ENCODE measurements at regions not wholly inside any gene's neighbourhood (a gene's known extent, or its start where the extent isn't known, plus 50 kb on each side); places are given as distances from the start of the nearest gene placed in this dataset.
"Not testable (repeated sequence)": the region's sequence is repeated elsewhere in the genome, so short reads cannot be mapped to it uniquely, and the experiment has no call there.

DNA sequence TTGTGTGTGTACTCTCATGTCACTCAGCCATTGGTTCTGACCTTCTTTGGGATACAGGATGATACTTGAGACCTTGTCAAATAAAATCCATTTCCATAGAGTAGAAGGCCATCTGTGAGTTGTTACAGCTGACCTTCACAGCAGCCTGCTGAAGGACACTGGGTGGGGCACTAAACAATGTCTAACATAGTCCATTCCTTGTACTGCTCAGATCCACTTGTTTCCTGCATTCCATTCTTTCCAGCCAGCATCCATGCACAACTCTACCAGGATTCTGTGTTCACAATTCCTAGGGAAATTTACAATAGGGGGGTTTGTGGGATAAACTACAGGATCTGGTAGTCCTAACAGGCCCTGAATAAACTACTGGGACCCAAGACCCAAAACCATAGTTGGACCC is 286.4 kb downstream of the RASEF start:
- intact Hi-C loops (cut with micrococcal nuclease), result no loop called here

DNA sequence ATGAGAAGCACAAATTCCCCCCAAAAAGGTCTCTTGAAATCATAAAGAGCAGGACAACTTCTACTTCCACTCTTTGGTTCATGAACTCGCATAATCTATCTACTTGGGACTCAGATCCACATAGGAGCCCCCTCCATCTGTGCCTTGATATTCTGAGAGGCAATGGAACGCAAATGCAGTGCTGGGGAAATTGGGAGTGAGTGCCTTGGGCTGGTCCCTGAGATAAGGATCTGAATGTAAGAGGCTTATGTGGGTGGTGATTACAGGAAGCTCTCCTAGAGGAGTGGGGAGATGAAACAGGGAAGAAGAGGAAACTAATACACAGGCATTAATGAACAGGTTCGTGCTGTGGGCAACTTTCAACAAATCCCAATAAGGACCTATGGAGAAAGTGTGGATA is 285.6 kb downstream of the RASEF start:
- intact Hi-C loops (cut with micrococcal nuclease), result no loop called here

DNA sequence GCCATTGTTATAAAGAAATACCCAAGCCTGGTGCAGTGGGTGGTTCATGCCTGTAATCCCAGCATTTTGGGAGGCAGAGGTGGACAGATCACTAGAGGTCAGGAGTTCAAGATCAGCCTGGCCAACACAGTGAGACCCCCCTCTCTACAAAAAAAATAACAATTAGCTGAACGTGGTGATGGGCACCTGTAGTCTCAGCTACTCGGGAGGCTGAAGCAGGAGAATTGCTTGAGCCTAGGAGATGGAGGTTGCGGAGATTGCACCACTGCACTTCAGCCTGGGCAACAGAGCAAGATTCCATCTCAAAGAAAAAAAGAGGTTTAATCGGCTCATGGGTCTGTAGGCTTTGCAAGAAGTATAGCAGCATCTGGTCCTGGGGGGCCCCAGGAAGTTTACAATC is 284.0 kb downstream of the RASEF start:
- intact Hi-C loops (cut with micrococcal nuclease), result not testable (repeated sequence)

DNA sequence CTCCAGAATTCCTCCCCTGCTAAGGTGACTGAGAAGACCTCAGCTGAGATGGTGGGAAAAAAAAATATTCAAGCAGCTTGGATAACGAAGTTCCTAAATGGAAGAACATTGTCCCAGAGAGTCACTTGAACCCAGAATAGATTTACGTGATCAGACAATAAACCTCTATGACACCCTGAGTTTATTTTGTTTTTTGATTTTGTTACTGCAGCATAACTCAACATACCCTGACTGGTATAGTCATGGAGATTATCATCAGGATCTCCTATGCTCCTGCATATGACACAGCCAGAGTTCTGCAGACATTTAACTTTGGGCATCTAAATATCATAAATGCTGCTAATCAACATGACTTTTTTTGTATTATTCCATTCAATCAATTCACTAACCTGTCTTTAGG is 282.9 kb downstream of the RASEF start:
- intact Hi-C loops (cut with micrococcal nuclease), result no loop called here

DNA sequence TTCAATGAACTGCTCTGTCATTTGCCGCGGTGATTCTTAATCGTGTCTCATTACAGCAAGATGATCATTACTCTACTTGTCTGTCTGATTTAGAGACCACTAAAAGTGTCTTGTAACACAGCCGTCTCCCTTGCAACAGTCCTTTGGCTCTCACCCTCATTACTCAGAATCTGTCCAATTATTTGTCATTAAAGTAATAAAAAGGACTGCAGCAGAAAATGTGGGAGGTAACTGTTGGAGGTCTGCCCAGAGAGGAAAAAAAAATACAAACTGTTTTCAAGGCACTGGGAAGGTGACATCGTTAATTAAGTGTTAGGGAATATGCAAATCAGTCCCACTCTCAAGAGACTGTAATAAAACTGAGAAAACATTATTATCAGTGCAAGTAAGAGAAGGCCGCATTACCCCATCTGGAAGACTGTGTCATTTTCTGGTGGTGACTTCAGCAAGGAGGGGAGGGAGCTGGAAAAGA is 281.0 kb downstream of the RASEF start:
- intact Hi-C loops (cut with micrococcal nuclease), result no loop called here

DNA sequence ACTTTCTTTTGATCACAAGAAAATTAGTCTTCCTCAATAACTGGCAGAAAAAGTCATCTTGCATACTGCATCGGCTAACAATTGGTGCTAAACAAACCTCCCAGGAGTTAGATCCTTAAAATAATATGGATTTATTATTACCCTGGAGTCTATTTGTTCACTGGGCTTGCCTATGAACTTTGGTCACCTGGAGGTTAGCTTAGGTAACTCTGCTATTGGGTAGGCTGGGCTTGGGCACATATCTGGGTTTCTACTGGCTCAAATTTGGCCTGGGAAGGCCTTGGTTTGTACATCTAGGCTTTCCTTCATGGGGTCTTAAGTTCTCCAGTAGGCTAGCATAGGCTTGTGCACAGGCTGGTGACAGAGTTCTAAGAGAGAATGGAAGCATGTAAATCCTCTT is 279.9 kb downstream of the RASEF start:
- intact Hi-C loops (cut with micrococcal nuclease), result no loop called here

DNA sequence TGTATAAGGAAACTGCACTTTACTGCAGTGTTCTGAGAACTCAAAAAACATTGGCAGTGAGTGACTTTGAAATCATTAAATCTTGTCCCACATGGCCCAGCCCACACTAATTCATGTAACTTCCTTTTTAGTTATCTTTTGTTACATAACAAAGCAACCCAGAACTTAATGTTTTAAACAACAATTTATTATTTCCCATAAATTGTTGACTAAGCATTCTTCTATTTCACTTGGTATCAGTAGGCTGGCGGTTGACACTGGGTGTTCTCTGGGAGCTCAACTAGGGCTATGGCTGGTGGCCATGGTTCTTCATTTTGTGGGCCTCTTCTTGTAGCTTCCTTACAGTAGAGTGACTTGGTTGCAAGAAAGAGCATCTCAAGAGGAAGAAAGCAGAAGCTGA is 278.4 kb downstream of the RASEF start:
- intact Hi-C loops (cut with micrococcal nuclease), result no loop called here

DNA sequence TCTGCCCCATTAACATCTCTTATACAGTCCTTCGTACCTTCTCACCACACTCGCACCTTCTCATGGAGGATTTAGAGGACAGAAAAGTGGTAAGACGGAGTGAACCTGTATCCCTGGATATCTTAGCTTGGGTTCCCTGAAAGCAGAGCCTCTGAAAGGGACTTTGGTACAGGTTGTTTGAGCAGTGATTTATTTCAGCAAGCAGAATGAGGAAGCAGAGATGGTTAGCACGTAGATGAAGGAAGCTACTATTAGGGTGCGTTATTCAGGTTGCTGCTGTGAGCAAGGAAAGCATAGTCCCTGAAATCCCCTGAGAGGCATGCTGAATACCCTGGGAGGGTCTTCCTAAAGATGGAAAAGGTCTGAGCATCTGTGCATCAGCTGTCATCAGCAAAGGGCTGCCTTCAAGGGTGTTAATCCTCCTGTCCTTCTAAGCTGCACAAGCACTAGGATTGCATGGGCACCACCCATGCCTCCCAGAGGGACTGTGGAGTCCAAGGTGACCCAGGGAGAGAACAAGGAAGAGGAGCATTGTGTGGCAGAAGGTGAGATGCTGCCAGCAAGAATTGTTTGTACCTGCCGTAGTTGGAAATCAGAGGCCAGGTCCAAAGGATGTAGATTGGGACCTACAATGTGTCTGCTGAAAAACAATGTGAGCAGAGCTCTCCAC is 273.7 kb downstream of the RASEF start:
- intact Hi-C loops (cut with micrococcal nuclease), result no loop called here

DNA sequence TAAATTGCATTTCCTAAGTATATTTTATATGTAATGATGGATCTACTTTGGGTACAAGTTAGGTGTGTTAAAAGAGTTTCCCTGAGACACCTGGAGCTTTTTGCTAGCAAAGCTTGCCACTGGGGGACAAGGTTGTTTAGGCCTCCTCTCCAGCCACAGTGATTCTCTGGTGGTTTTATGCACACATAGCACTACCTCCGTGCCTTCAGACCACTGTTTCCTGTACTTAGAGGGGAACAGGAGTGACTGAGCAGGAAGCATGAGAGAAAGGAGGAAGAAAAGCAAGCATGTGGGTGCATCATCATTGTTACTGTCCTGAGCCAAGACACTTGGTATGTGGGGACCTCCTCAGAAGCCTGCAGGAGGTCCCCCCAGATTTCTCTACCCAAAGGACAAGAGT is 272.1 kb downstream of the RASEF start:
- intact Hi-C loops (cut with micrococcal nuclease), result no loop called here

DNA sequence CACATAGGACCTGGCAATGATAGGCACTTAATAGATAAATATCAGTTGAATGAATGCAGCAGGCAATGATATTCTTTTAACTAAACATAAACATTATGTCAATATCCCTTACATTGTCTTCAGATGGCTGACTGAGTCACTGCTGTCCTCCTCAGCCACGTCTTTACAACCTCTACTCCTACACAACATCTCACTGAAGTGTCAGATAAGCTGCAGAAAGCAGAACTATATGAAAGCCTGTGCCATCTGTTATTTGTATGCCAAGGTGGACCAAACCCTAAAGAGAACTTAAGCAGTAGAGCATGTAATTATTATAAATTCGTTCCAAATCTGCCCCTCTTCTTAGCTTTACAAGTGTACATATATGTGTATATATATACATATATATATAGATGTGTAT is 271.2 kb downstream of the RASEF start:
- intact Hi-C loops (cut with micrococcal nuclease), result no loop called here

DNA sequence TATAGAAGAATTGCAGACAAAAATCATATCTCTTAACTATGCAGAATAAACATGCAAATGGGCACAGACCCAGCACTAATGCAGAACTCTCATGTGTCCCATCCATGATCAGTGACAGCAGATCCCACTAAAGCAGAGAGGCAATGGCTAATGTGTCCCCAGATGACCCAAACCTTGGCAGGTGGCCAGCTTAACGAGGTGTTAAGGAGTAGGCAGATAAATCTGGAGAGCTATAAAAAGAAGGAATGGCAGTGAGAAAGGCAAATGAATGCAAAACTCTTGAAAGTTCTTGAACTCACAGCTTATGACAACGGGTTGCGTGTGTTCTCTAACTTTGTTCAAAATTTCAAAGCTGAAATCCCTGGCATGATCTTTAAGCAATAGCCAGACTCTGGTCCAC is 265.4 kb downstream of the RASEF start:
- intact Hi-C loops (cut with micrococcal nuclease), result no loop called here

DNA sequence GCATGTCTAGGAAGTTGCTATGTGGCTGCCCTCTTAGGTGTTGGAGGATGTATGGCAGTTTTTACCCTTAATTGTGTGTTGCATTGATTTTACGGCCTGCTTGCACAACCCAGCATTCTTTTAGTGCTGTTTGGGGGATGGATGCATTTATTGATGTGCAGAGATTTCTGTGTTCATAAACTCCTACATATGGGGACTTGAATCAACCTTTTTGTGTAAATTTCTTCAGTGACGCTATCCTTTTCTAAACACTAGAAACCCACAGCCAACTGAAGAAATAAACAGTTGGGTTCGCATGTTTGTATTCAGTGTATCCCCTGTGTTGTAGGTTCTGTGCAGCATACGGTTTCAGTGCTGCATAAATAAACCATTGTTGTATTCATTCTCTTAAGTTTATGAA is 263.7 kb downstream of the RASEF start:
- intact Hi-C loops (cut with micrococcal nuclease), result no loop called here

DNA sequence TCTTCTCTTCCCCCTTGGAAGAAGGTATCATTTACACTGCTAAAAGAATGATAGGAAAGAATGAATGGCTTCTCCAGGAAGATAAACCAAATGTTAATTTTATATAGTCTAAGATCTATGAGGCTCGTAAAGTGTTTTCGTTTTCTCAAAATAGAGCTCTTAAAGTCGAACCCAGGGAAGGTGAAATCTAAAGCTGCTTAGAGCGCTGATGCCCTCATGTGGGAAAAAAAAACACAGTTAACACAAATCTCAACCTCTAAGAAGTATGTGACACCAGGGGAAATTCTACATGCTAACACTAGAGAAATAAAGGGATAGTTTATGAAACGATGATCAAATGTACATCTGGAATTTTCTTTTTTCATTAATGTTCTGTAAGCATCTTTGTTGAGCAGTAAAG is 257.9 kb downstream of the RASEF start:
- intact Hi-C loops (cut with micrococcal nuclease), result no loop called here

DNA sequence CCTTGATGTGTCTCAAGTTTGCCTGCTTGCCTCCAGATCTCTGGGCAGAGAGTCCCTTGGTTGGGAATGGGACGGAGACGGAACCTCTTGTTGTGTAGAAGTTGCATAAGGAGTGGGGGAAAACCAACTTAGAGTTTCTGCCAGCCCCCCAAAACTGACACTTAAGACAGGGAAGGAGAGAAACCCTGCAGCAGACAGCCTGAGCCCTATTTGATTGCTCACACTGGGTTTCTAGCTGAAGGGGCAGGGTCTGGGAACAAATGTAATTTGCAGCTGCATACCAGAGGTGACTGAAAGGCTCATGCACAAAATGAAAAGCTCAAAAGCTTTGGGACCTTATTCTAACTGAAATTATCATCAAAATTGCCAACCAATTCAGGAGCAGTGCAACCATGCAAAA is 254.5 kb downstream of the RASEF start:
- intact Hi-C loops (cut with micrococcal nuclease), result no loop called here

DNA sequence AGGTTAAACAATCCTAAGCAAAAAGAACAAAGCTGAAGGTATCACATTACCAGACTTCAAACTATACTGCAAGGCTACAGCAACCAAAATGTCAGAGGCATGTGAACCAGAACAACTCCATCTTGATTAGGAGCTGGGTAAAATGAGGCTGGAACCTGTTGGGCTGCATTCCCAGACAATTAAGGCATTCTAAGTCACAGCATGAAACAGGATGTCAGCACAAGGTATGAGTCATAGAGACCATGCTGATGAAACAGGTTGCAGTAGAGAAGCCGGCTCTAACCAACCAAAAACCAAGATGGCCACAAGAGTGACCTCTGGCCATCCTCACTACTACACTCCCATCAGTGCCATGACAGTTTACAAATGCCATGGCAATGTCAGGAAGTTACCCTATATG is 252.0 kb downstream of the RASEF start:
- intact Hi-C loops (cut with micrococcal nuclease), result no loop called here

DNA sequence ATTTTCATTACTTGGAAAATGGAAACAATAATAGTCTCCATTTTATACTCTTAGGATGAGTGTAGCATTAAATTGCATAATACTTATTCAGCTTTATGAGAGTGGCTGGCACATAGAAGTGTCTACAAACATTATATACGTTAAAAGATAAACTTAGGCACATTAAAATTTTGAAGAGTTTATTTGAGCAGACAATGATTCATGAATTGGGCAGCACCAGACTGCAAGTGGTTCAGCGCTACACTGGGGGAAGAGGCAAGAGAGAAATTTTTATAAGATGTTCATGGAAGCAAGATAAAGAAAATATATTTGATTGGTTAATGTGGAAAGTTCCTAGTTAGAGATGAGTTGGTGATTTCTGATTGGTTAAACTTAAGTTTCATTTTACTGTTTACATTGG is 243.7 kb downstream of the RASEF start:
- intact Hi-C loops (cut with micrococcal nuclease), result no loop called here

DNA sequence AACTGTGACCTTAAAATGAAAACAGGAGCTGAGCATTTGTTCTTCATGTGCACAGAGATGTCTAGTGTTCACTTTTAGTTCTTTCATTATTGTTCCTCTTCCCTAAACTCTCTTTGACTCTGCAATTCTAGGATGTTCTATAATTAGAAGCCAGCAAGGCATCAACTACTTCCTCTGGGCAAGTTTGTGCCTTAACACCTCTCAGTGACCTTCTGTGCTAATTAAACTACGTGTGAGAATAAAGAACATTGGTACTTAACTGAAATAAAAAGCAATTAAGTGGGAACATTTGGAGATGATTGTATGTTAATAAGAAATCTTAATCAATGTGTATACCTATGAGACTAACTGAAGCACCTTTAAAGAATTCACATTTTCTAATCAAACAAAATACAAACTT is 242.8 kb downstream of the RASEF start:
- intact Hi-C loops (cut with micrococcal nuclease), result no loop called here

DNA sequence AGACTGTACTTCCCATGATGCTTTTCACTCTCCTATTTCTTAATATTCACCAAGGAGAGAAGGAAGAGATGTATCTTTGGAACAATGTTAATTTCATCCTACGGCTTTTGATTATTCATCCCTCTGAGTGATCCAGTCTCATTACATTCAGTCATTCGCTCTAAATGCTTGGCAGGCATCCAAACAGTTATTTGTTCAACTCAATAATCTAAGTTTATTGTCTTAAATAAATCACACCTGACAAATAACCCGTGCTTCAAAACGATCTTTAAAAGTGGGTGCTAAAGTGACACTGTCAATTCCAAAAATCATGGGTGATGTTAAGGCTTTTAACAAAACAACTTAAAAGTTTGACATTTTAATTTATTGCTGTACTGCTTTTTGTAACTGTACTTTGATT is 233.1 kb downstream of the RASEF start:
- intact Hi-C loops (cut with micrococcal nuclease), result no loop called here

DNA sequence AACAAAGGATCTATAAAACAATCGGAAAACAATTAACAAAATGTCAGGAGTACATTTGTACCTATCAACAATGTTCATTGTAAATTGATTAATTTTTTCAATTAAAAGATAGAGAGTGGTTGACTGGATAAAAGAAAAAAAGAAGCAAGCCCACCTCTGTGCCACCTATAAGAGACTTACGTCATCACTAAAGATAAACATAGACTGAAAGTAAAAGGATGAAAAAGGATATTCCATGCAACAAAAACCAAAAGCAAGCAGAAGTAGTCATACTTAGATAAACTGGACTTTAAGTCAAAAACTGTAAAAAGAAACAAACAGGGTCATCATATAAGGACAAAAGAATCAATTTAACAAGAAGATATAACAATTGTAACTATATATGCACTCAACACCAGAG is 197.4 kb downstream of the RASEF start:
- intact Hi-C loops (cut with micrococcal nuclease), result no loop called here

DNA sequence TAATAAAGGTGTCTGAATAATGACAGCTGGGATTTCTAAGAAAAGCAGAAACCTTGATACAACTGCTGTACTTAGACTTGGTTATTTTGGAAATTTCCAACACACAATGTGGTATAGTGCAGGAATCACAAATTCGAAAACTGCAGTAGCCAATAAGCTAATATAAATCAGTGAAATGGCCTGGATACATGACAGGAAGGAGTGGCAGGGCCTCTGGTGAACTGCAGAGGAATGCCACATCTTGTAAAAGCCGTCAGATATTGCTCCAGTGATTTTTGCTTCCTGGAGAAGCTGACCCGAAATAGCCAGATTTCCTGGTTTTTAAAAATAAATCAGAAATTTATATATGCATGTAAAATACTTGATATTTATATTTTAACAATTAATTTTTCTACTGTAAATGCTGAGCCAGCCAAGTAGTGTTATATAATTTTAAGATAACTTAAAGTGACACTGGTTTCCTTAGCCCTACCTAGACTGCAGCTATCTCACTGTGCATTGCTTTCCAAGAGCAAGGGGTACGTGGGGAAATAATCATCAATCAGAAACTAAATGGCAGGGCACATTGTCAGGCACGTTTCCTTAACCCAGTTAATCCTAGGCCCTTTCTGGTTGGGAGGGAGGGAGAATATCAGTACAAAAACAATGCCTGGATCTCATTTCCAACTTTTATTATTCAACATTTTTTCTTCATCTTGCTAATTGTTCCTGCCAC is 182.4 kb downstream of the RASEF start:
- intact Hi-C loops (cut with micrococcal nuclease), result no loop called here

DNA sequence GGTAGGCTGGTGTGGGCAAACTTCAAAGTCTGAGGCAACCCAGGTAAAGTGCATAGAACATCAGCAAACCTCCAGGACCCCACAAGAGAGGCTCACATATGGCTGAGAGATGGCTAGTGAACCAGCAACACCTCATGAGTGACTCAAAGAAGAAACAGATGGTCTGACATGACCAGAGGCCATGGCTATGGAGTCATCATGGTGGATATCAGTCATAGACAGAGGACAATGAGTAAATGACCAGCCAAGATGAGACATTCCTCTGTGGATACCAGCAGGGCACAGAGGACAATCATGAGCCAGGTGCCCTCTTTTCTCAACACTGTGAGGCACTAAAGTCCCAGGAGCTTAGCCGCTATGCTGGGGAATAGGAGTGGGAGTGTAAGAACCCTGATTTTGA is 180.8 kb downstream of the RASEF start:
- intact Hi-C loops (cut with micrococcal nuclease), result no loop called here

DNA sequence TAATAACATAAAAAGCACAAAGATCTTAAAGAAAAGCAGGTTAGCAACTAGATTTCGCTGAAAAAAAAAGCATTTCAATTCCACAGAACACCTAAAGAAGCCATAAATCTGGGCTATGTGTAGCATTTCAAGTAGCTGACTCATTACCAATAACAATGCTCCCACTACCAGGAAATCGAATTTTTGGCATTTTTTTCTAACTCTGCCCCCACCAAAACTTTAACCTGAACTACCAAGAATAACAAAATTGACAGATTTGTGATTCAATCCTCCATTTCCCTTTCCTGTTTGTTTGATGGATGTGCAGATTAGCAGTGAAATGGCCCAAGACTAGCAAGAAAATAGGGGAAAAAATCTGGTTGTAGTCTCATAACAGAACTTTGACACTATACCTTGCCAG is 180.2 kb downstream of the RASEF start:
- intact Hi-C loops (cut with micrococcal nuclease), result no loop called here

DNA sequence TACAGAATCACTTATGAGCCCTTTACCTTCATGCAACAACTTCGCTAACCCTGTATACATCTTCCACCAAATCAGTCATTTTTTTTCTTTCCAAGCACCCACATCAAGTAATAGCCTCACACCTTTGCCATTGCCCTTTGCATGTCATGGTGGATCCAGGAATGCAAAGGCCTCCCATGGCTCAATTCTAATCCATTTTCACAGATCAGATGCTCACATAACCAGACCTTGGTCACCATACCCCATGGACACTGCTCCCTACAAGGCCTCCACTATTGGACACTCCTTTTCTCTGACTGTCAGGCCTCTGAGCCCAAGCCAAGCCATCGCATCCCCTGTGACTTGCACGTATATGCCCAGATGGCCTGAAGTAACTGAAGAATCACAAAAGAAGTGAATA is 179.5 kb downstream of the RASEF start:
- intact Hi-C loops (cut with micrococcal nuclease), result no loop called here
